ENCODE measurements at regions not wholly inside any gene's neighbourhood (a gene's known extent, or its start where the extent isn't known, plus 50 kb on each side); places are given as distances from the start of the nearest gene placed in this dataset.

DNA sequence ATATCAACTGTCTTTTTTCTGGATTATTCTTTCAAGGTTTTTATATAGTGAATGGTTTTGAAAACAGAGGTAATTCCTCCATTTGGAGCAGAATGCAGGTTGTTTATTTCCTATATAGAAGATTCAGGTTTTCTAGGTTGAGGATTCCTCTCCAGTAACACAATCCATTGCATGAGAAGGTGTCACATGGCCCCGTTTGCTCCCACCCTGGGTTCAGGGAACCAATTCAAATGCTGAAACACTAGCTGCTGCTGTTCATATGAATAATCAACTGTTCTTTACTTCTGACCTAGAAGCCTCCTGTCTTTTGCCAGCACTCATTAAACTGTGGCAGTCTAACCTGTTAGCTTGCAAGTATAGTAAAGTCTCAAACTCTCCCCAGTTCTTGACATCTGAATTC lies 1316.9 kb upstream of the TENM3 start:
- TF ChIP-seq CTCF (IDR thresholded peaks at IDR 0.05; ENCODE audit: low read length) (no peak), EZH2 (optimal IDR thresholded peaks at IDR 0.05; ENCODE audit: low read depth, low read length) (no peak)

Measured in MM.1S (cell line).